ENCODE measurements at regions not wholly inside any gene's neighbourhood (a gene's known extent, or its start where the extent isn't known, plus 50 kb on each side); places are given as distances from the start of the nearest gene placed in this dataset.

- Histone ChIP-seq H3K4me3 (ENCODE audit: low read length) (no peak overlapping the region), H3K4me1 (ENCODE audit: insufficient read depth, low read length) (no peaks in the 10 kb centered on the region), H3K27me3 (ENCODE audit: insufficient read depth, low read length) (no peaks in the 10 kb centered on the region), H3K9ac (ENCODE audit: low read depth, low read length) (no peak overlapping the region), H3K27ac (ENCODE audit: low read length) (no peak overlapping the region), H3K9me3 (ENCODE audit: insufficient read depth, low read depth, low read length) (no peaks in the 10 kb centered on the region), H3K36me3 (ENCODE audit: insufficient read depth, low read depth, low read length) (no peaks in the 10 kb centered on the region)
These were observed 255.5 kb downstream of the RASSF9 start for GRCh38 chr12:85580562-85581168.

DNA sequence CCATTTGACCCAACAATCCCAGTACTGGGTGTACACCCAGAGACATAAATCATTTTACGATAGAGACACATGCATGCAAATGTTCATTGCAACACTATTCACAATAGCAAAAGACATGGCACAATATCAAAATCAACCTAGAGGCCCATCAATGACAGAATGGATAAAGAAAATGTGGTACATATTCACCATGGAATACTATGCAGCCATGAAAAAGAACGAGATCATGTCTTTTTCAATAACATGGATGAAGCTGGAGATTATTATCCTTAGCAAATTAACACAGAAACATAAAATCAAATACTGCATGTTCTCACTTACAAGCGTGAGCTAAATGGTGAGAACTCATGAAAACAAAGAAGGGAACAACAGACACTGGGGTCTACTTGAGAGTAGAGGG, 249.1 kb downstream of the RASSF9 start:
- Histone ChIP-seq H3K9me3 (ENCODE audit: insufficient read depth, low read depth, low read length) (no peaks in the 10 kb centered on the region), H3K27ac (ENCODE audit: low read length) (no peak overlapping the region), H3K4me3 (ENCODE audit: low read length) (no peak overlapping the region), H3K9ac (ENCODE audit: low read depth, low read length) (no peak overlapping the region), H3K4me1 (ENCODE audit: insufficient read depth, low read length) (peaks cover 7% of the 10 kb centered on the region; the same call in 1 of the 2 replicates), H3K27me3 (ENCODE audit: insufficient read depth, low read length) (no peaks in the 10 kb centered on the region), H3K36me3 (ENCODE audit: insufficient read depth, low read depth, low read length) (no peaks in the 10 kb centered on the region)

DNA sequence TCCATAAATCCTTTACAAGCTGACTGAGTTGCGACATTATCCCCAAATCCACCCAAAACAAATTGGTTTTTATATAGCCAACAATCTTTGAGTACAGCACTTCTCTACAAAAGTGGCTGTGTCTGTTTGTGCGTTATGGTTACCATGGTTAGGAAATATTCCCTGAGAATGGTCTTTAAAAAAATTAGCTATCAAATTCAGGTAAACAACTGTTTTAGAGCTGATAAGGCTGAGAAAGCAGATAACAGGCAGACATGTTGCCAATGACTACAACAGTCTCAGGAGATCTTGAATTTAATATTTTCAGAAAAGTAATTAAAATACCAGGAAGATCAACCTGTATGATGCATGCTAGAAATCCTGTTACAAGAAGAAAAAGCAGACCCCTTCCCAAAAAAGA, 248.0 kb downstream of the RASSF9 start:
- Histone ChIP-seq H3K27me3 (ENCODE audit: insufficient read depth, low read length) (no peaks in the 10 kb centered on the region), H3K4me3 (ENCODE audit: low read length) (no peak overlapping the region), H3K36me3 (ENCODE audit: insufficient read depth, low read depth, low read length) (no peaks in the 10 kb centered on the region), H3K27ac (ENCODE audit: low read length) (no peak overlapping the region), H3K9ac (ENCODE audit: low read depth, low read length) (no peak overlapping the region), H3K9me3 (ENCODE audit: insufficient read depth, low read depth, low read length) (no peaks in the 10 kb centered on the region), H3K4me1 (ENCODE audit: insufficient read depth, low read length) (peaks cover 7% of the 10 kb centered on the region; the same call in 1 of the 2 replicates)

GRCh38 chr12:85600841-85601240, 235.4 kb downstream of the RASSF9 start:
- Histone ChIP-seq H3K4me1 (ENCODE audit: insufficient read depth, low read length) (no peaks in the 10 kb centered on the region), H3K4me3 (ENCODE audit: low read length) (no peak overlapping the region), H3K9me3 (ENCODE audit: insufficient read depth, low read depth, low read length) (peaks cover 10% of the 10 kb centered on the region), H3K27me3 (ENCODE audit: insufficient read depth, low read length) (no peaks in the 10 kb centered on the region), H3K9ac (ENCODE audit: low read depth, low read length) (no peak overlapping the region), H3K36me3 (ENCODE audit: insufficient read depth, low read depth, low read length) (no peaks in the 10 kb centered on the region), H3K27ac (ENCODE audit: low read length) (no peak overlapping the region)

DNA sequence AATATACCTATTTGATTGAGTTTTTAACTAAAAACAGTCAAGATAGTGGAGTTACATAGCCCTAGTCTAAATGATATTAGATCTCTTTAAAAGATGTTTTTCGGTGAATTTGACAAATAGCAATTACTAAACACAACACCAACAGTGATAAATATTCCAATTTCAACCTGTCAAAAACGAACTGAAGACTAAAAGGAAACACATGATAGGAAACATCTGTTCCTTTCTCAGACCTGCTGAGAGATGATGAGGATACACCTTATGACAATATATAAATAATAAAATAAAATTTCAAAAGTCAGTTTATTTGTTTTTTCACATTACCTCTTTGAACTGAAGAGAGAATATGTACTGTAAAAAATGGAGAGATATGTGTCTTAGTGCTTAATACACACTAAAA, 232.7 kb downstream of the RASSF9 start:
- no peaks in the 10 kb centered on the region for H3K9me3 ChIP-seq (ENCODE audit: insufficient read depth, low read depth, low read length)
- no peaks in the 10 kb centered on the region for H3K4me1 ChIP-seq (ENCODE audit: insufficient read depth, low read length)
- no peak overlapping the region for H3K4me3 ChIP-seq (ENCODE audit: low read length)
- no peak overlapping the region for H3K9ac ChIP-seq (ENCODE audit: low read depth, low read length)
- H3K36me3 ChIP-seq (ENCODE audit: insufficient read depth, low read depth, low read length), result no peaks in the 10 kb centered on the region
- no peaks in the 10 kb centered on the region for H3K27me3 ChIP-seq (ENCODE audit: insufficient read depth, low read length)
- H3K27ac ChIP-seq (ENCODE audit: low read length), result no peak overlapping the region

- no peaks in the 10 kb centered on the region for H3K27me3 ChIP-seq (ENCODE audit: insufficient read depth, low read length)
- H3K9ac ChIP-seq (ENCODE audit: low read depth, low read length), result no peak overlapping the region
- no peak overlapping the region for H3K27ac ChIP-seq (ENCODE audit: low read length)
These were observed 229.8 kb downstream of the RASSF9 start for GRCh38 chr12:85606455-85606854.

GRCh38 chr12:85609778-85610177, 226.4 kb downstream of the RASSF9 start:
- H3K36me3 ChIP-seq (ENCODE audit: insufficient read depth, low read depth, low read length), result no peaks in the 10 kb centered on the region
- H3K4me3 ChIP-seq (ENCODE audit: low read length), result no peak overlapping the region
- H3K9ac ChIP-seq (ENCODE audit: low read depth, low read length), result no peak overlapping the region
- H3K27ac ChIP-seq (ENCODE audit: low read length), result no peak overlapping the region
- H3K27me3 ChIP-seq (ENCODE audit: insufficient read depth, low read length), result no peaks in the 10 kb centered on the region
- H3K9me3 ChIP-seq (ENCODE audit: insufficient read depth, low read depth, low read length), result peaks cover 5% of the 10 kb centered on the region; the same call in 1 of the 2 replicates
- H3K4me1 ChIP-seq (ENCODE audit: insufficient read depth, low read length), result no peaks in the 10 kb centered on the region

More at GRCh38 chr12:85606455-85606854, 229.8 kb downstream of the RASSF9 start:
- no peaks in the 10 kb centered on the region for H3K36me3 ChIP-seq (ENCODE audit: insufficient read depth, low read depth, low read length)
- no peaks in the 10 kb centered on the region for H3K4me1 ChIP-seq (ENCODE audit: insufficient read depth, low read length)
- H3K4me3 ChIP-seq (ENCODE audit: low read length), result no peak overlapping the region
- no peaks in the 10 kb centered on the region for H3K9me3 ChIP-seq (ENCODE audit: insufficient read depth, low read depth, low read length)

DNA sequence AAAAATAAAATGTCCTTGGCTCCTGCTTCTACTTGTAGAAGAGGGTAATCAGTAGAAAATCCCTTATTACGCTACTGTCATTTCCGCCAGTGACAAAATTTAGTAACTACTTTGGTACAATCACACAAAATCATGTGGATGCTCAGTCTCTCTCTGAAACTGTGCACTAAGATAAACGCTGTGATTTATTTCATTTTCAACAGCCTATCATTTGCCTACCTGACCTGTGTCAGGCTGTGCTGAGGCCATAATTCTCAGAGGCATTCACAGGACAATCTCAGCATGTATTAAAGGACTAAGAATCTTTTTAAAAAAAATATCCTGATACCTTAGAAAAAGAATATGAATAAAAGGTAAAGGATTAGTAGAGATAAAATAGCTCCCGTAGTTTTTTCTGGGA, 226.0 kb downstream of the RASSF9 start:
- H3K4me3 ChIP-seq (ENCODE audit: low read length), result no peak overlapping the region
- H3K9me3 ChIP-seq (ENCODE audit: insufficient read depth, low read depth, low read length), result peaks cover 5% of the 10 kb centered on the region; the same call in 1 of the 2 replicates
- no peak overlapping the region for H3K27ac ChIP-seq (ENCODE audit: low read length)
- no peaks in the 10 kb centered on the region for H3K4me1 ChIP-seq (ENCODE audit: insufficient read depth, low read length)
- H3K27me3 ChIP-seq (ENCODE audit: insufficient read depth, low read length), result no peaks in the 10 kb centered on the region
- H3K36me3 ChIP-seq (ENCODE audit: insufficient read depth, low read depth, low read length), result no peaks in the 10 kb centered on the region
- no peak overlapping the region for H3K9ac ChIP-seq (ENCODE audit: low read depth, low read length)

DNA sequence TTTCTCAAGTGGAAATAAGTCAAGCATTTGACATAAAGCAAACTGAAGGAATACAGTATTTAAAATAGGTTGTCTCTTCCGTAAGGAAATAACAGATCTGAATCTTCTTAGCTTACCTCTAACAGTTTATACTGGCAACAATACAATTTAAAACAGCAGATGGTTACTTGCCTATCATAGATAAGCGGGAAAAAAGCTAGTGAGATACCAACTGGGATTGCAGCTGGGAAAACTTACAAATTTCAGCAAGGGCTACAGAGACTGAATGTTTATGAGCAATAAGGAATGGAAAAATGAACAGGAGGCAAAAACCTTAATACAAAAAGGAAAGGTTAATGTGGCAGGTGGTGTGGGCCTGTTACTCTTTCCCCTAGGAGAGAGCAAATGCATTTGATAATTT, 220.0 kb downstream of the RASSF9 start:
- Histone ChIP-seq H3K36me3 (ENCODE audit: insufficient read depth, low read depth, low read length) (no peaks in the 10 kb centered on the region), H3K27me3 (ENCODE audit: insufficient read depth, low read length) (no peaks in the 10 kb centered on the region), H3K9me3 (ENCODE audit: insufficient read depth, low read depth, low read length) (peaks cover 5% of the 10 kb centered on the region; the same call in 1 of the 2 replicates), H3K9ac (ENCODE audit: low read depth, low read length) (no peak overlapping the region), H3K27ac (ENCODE audit: low read length) (no peak overlapping the region), H3K4me1 (ENCODE audit: insufficient read depth, low read length) (no peaks in the 10 kb centered on the region), H3K4me3 (ENCODE audit: low read length) (no peak overlapping the region)

- Histone ChIP-seq H3K4me1 (ENCODE audit: insufficient read depth, low read length) (no peaks in the 10 kb centered on the region), H3K9ac (ENCODE audit: low read depth, low read length) (no peak overlapping the region), H3K4me3 (ENCODE audit: low read length) (no peak overlapping the region), H3K9me3 (ENCODE audit: insufficient read depth, low read depth, low read length) (no peaks in the 10 kb centered on the region), H3K27ac (ENCODE audit: low read length) (no peak overlapping the region), H3K36me3 (ENCODE audit: insufficient read depth, low read depth, low read length) (no peaks in the 10 kb centered on the region), H3K27me3 (ENCODE audit: insufficient read depth, low read length) (no peaks in the 10 kb centered on the region)
These were observed 218.7 kb downstream of the RASSF9 start for GRCh38 chr12:85617307-85618091.

- Histone ChIP-seq H3K4me1 (ENCODE audit: insufficient read depth, low read length) (no peaks in the 10 kb centered on the region), H3K9me3 (ENCODE audit: insufficient read depth, low read depth, low read length) (no peaks in the 10 kb centered on the region), H3K4me3 (ENCODE audit: low read length) (no peak overlapping the region), H3K27ac (ENCODE audit: low read length) (no peak overlapping the region), H3K27me3 (ENCODE audit: insufficient read depth, low read length) (no peaks in the 10 kb centered on the region), H3K36me3 (ENCODE audit: insufficient read depth, low read depth, low read length) (no peaks in the 10 kb centered on the region), H3K9ac (ENCODE audit: low read depth, low read length) (no peak overlapping the region)
These were observed 215.2 kb downstream of the RASSF9 start for GRCh38 chr12:85621041-85621440.

- Histone ChIP-seq H3K36me3 (ENCODE audit: insufficient read depth, low read depth, low read length) (no peaks in the 10 kb centered on the region), H3K9ac (ENCODE audit: low read depth, low read length) (no peak overlapping the region)
These were observed 212.4 kb downstream of the RASSF9 start for GRCh38 chr12:85623763-85624162.

More at GRCh38 chr12:85623763-85624162, 212.4 kb downstream of the RASSF9 start:
- Histone ChIP-seq H3K4me3 (ENCODE audit: low read length) (no peak overlapping the region), H3K9me3 (ENCODE audit: insufficient read depth, low read depth, low read length) (no peaks in the 10 kb centered on the region), H3K4me1 (ENCODE audit: insufficient read depth, low read length) (no peaks in the 10 kb centered on the region), H3K27me3 (ENCODE audit: insufficient read depth, low read length) (no peaks in the 10 kb centered on the region), H3K27ac (ENCODE audit: low read length) (no peak overlapping the region)

Data from iPS-20b (cell line).